Bronchial epithelial cell (primary cell): ENCODE measurements at regions not wholly inside any gene's neighbourhood (a gene's known extent, or its start where the extent isn't known, plus 50 kb on each side); places are given as distances from the start of the nearest gene placed in this dataset.

Experiments
- DNase-seq: peaks from one replicate; pipeline ENCODE4 v3.0.0-alpha.2; 2010; ENCODE audit warnings: low read depth
- FAIRE-seq: peaks from 2 replicates; lab custom pipeline; 2011; peaks lifted over from hg19 to GRCh38; lab: Jason Lieb, UNC
- H3K27me3 ChIP-seq: 2 replicates; pipeline ENCODE4 v1.5.1; 2011; ENCODE audit warnings: low read length; ENCODE audit not compliant: control insufficient read depth, insufficient read depth
- H3K36me3 ChIP-seq: 2 replicates; pipeline ENCODE4 v1.5.1; 2011; ENCODE audit warnings: low read length; ENCODE audit not compliant: control insufficient read depth, insufficient read depth
- H3K4me3 ChIP-seq: 2 replicates; pipeline ENCODE4 v1.5.1; 2011; ENCODE audit warnings: mild to moderate bottlenecking, low read depth, low read length, control low read depth
- CTCF ChIP-seq: IDR thresholded peaks from 2 replicates; pipeline ENCODE4 v1.5.1; 2011; ENCODE audit warnings: mild to moderate bottlenecking, moderate library complexity, low read length, control low read depth, inconsistent platforms; ENCODE audit not compliant: insufficient read depth, severe bottlenecking

- TF ChIP-seq CTCF: no peak
- no peak for FAIRE-seq
Observed at GRCh38 chr2:6482256-6482655, 383.5 kb downstream of the CMPK2 start.

GRCh38 chr2:6487765-6488164 lies 377.9 kb downstream of the CMPK2 start:
- TF ChIP-seq CTCF: no peak
- DNase-seq (no peak), FAIRE-seq (no peak)
- H3K27me3 ChIP-seq: no peaks in the 10 kb centered on the region
- H3K4me3 ChIP-seq: no peak overlapping the region
- no peaks in the 10 kb centered on the region for H3K36me3 ChIP-seq

More at GRCh38 chr2:6482256-6482655, 383.5 kb downstream of the CMPK2 start:
- DNase-seq: no peak
- Histone ChIP-seq H3K36me3 (no peaks in the 10 kb centered on the region), H3K4me3 (no peak overlapping the region), H3K27me3 (no peaks in the 10 kb centered on the region)

- Histone ChIP-seq H3K36me3 (no peaks in the 10 kb centered on the region), H3K27me3 (no peaks in the 10 kb centered on the region), H3K4me3 (no peak overlapping the region)
- FAIRE-seq: no peak
- DNase-seq: no peak
- TF ChIP-seq CTCF: no peak
Observed at GRCh38 chr2:6492573-6492972, 373.1 kb downstream of the CMPK2 start.

GRCh38 chr2:6493266-6493665 lies 372.4 kb downstream of the CMPK2 start:
- FAIRE-seq: no peak
- no peak for DNase-seq
- no peak overlapping the region for H3K4me3 ChIP-seq
- no peaks in the 10 kb centered on the region for H3K36me3 ChIP-seq
- no peak for TF ChIP-seq CTCF
- no peaks in the 10 kb centered on the region for H3K27me3 ChIP-seq

GRCh38 chr2:6493669-6494068 lies 372.0 kb downstream of the CMPK2 start:
- FAIRE-seq: no peak

More at GRCh38 chr2:6493669-6494068, 372.0 kb downstream of the CMPK2 start:
- Histone ChIP-seq H3K4me3 (no peak overlapping the region), H3K27me3 (no peaks in the 10 kb centered on the region), H3K36me3 (no peaks in the 10 kb centered on the region)
- DNase-seq: no peak
- TF ChIP-seq CTCF: no peak
